HG03342 (cell line): ENCODE measurements at regions not wholly inside any gene's neighbourhood (a gene's known extent, or its start where the extent isn't known, plus 50 kb on each side); places are given as distances from the start of the nearest gene placed in this dataset.

Experiments
- ATAC-seq: cut with Tn5 transposase; IDR thresholded peaks from one replicate; pipeline ENCODE4 v1.9.1; 2021; ENCODE audit warnings: mild to moderate bottlenecking, moderate library complexity; ENCODE audit not compliant: unreplicated experiment

- no peak for ATAC-seq
Observed at GRCh38 chr13:80284290-80284689, 56.6 kb downstream of the SPRY2 start.

DNA sequence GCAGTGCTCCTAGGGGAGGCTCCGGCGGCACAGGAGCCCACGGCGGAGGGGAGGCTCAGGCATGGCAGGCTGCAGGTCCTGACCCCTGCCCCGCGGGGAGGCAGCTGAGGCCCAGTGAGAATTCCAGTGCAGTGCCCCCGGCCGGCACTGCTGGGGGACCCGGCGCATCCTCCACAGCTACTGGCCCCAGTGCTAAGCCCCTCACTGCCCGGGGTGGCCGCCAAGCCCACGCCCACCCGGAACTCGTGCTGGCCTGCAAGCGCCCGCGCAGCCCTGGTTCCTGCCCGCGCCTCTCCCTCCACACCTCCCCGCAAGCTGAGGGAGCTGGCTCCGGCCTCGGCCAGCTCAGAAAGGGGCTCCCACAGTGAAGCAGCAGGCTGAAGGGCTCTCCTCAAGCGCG lies 62.2 kb downstream of the SPRY2 start:
- no peak for ATAC-seq

DNA sequence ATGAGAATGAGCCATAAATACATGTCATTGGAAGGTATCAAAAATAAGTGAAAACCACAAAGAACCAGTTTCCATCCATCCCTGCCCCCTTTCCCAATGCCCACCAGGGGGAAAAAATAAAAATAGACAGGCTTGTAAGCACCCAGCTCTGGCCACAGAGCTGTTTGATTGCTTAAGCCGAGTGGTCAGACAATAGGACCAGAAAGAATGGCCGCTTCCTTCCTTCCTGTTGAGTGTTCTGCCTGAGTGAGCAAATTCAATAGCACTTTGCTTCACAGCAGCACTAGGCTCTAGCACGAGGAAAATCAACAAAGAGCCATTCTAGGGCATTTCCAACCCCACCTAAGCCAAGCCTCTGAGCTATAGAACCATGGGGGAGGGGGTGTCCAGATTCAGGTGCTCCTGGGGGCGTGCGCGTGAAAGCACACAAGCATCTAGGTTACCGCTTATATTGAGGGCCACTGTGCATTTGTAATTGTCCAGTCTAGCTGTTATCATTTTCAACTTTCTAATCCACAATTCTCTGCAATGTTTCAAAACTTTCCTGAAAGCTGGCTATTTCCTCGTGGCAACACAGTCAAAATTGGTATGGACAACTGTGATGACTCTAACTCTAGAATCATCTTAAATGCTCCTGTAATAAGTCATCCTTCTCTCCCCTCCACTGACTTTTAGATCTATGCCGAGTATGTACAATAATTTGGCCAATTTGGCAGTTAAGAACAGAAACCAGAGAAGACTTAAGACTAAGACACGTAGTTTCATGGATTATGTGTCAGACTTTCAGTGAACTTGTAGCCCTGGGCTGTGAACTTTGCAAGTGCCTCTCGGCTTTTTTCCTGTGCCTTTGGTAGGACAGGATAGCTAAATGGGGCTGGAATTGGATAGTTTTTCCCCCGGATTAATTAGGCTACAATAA lies 64.3 kb downstream of the SPRY2 start:
- no peak for ATAC-seq

DNA sequence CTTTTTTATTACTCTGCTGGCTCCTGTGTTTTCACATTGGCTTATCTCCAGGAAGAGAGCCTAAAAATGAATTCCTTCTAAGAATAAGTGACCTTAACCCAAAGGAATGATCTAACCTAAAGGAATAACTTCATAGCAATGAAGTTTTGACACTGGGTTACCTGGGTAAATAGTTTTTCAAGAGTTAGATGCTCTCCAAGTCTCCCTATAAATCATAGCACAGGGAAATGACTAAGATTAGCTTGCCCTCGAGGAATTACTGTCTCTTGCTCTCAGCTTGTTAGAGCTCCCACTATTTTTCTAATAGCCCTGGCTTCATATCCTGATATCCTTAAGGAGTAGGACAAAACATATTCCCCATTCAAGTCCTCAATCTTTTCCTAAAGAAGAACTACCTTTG lies 66.3 kb downstream of the SPRY2 start:
- no peak for ATAC-seq

GRCh38 chr13:80273718-80274117 lies 67.2 kb downstream of the SPRY2 start:
- ATAC-seq = no peak

DNA sequence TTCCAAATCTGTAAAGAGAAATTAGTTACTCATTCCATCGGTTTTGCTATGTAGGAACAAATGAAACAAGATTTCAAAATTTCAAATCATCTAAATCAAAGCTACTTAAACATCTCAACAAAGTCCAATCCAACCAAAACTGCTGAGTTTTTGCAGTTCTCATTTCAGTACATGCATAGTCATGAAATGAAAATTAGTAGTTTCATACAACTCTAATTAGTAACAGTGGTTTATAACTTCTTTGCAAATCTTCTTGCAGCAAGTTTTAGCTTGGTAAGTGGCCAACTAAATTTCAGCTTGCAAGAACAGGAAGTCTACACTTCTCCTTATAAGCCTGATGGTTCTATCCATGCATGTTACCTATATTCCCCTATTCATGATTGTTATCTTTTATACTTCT lies 75.6 kb downstream of the SPRY2 start:
- ATAC-seq = no peak

GRCh38 chr13:80263745-80264513 lies 77.0 kb downstream of the SPRY2 start:
- ATAC-seq = no peak

DNA sequence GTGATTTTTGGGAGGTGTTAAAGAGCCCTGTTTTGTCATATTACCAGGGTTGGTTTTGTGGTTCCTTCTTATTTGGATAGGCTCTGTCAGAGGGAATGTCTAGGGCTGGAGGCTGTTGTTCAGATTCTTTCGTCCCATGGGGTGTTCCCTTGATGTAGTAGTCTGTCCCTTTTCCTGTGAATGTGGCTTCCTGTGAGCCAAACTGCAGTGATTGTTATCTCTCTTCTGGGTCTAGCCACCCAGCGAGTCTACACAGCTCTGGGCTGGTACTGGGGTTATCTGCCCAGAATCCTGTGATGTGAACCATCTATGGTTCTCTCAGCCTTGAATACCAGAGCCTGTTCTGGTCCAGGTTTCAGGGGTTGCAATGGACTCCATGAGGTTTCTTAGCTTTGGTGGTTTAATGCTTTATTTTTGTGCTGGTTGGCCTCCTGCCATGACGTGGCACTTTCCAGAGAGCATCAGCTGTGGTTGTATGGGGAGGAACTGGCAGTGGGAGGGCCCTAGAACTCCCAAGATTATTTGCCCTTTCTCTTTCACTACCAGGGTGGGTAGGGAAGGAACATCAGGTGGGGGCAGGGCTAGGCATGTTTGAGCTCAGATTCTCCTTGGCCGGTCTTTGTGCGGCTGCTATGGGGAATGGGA lies 78.8 kb downstream of the SPRY2 start:
- ATAC-seq = no peak

DNA sequence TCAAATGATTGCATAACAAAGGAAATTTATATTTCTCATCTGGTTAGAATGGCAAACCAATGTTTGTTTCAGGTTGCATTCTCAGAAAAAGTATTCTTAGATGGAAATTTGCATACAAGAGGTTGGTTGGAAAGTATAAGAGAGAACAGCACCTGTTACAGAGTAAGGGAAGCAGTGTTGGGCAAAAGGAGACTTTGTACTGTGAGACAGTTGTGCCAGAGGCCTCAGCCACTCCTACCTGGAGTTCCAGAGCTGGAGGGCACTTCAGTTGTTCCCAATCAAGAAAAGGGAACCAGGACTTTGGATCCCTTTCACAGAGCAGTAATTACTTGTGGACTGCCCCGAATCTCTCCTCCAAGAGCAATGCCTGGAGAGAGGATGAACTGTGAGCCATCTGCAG lies 81.8 kb downstream of the SPRY2 start:
- no peak for ATAC-seq

- no peak for ATAC-seq
Observed at GRCh38 chr13:80256352-80256932, 84.5 kb downstream of the SPRY2 start.

DNA sequence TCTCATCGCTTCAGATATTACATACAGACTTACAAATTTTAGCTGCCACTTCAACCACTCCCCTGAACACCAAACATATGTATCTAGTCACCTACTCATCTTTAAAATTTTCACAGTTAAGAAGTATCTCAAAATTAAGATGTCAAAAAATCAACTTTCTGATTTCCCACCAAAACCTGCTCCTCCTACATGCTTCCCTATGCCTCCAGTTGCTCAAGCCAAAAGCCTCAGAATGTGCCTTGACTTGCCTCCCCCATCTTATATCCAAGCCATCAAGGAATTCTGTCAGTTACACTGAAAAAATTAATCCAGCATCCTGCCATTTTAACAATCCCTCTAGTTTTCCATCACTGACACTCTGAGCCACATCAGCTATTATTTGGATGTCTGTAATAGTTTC lies 85.0 kb downstream of the SPRY2 start:
- ATAC-seq = no peak

DNA sequence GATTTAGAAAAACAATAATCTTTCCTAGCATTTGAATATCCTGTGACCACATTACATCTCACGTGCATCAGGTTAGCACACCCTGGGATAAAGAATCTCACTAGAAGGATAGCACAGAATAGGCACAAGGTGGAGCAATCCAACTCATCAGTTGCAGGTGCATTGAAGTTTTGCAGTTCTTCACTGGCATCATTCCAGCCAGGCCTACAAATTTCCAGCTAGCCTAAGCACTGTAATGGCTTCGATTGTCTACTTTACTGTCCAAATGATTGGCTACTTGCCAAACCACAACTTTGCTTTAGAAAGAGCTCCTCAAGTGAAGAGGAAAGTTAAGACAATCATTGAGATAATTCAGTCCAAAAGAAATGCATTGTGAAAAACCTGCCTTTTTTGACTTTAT lies 89.5 kb downstream of the SPRY2 start:
- no peak for ATAC-seq

GRCh38 chr13:80250213-80250810 lies 90.6 kb downstream of the SPRY2 start:
- ATAC-seq = no peak

DNA sequence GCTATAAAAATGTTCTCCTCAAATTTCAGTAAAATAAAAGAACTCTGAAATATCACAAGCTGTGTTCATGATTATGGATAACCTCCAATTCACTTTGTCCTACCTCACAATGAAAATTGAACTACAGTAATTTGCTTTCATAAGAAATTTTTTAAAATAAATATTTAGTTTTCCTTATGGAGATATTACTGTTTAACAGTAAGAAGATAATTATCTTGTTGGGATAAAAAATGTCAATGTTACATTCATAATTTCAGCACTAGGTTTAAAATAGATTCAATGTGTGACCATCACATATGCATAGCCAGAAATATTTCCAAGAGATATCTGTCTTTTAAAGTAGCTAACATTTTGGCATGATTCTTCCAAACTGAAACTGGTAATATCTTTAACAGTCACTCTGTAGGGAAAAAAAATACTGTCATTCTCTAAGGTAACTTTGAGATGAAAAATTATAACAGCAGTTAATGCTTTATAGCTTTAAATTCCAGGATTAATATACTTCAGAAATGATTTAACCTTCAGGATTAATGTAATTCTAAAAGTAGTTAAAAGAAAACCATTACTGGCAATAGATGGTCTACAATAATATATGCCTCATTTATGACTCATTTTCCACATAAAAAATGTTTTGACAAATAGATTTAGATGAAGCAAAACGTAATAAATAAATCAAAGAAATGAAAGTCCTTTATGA lies 91.3 kb downstream of the SPRY2 start:
- no peak for ATAC-seq

- ATAC-seq = no peak
Observed at GRCh38 chr13:80245162-80245733, 95.7 kb downstream of the SPRY2 start.

DNA sequence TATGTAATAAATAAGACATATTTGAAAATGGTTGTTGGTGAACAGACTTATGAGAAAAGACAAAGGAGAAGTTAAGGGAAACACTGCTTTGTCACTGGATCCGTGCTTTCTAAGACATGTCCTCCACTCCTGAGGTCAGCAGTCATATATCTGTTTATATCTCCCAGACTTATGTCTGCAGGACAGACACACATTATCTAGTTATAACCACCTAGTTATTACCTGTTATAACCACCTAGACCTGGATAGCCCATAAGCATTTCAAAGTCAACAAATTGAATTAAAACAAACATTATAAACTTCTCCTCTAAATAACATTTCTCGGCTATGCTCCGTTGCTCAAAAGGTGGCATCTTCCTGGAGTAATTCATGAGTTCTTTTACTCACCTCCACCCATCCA lies 96.4 kb downstream of the SPRY2 start:
- no peak for ATAC-seq

- no peak for ATAC-seq
Observed at GRCh38 chr13:80242728-80243427, 98.0 kb downstream of the SPRY2 start.

DNA sequence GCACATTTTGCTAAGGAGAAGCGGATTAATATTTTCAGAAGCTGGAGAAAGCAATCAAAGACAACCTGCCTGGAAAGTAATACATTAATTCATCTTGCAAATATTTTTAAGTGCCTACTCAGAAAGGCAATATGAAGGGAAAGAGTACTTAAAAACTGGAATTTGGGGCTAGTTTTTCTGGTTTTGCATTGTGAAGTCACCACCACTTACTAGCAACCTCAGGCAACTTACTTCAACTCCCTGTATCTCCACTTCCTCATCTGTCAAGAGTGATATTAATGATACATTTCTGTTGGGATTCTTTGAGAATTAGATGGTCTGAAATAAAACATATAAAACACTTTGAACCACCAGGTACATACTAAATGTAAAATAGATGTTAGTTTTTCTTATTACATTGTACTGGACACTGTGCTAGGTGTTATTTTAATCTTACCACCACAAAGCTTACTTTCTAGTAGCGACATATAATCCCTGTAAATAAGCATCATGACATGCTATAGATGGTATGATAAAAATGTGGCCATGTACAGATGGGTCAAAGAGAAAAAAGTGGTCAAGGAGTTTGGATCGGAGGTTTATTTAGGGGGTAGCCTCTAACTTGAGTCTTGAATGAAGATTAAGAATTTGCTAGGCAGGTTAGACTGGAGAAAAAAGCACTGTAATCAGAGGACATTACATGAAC lies 101.2 kb downstream of the SPRY2 start:
- ATAC-seq = no peak

DNA sequence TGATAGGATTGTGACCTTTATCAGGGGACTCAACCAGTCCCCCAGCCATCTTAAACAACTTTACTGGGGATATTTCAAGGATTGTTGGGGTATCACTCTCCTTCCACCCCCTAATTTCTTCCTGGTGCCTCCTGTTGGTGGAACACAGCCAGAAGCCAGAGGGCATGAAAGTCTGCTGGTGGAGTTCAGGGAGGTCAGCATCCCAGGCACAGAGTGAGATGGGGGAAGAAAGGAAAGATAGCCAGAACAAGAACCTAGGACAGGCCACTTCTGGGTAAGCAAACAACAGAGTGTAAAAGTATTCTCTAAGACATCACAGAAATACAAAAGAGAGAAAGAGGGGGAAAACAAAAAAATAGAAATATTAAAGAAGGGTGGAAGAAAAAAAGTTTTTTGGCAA lies 101.8 kb downstream of the SPRY2 start:
- no peak for ATAC-seq
